Glomerular visceral epithelial cell (primary cell): ENCODE measurements at regions not wholly inside any gene's neighbourhood (a gene's known extent, or its start where the extent isn't known, plus 50 kb on each side); places are given as distances from the start of the nearest gene placed in this dataset.
"Not testable (repeated sequence)": the region's sequence is repeated elsewhere in the genome, so short reads cannot be mapped to it uniquely, and the experiment has no call there.

ENCODE experiments used
- DNase-seq: peaks from one replicate; pipeline ENCODE4 v3.0.0-alpha.2; 2016; ENCODE audit errors: extremely low spot score

DNA sequence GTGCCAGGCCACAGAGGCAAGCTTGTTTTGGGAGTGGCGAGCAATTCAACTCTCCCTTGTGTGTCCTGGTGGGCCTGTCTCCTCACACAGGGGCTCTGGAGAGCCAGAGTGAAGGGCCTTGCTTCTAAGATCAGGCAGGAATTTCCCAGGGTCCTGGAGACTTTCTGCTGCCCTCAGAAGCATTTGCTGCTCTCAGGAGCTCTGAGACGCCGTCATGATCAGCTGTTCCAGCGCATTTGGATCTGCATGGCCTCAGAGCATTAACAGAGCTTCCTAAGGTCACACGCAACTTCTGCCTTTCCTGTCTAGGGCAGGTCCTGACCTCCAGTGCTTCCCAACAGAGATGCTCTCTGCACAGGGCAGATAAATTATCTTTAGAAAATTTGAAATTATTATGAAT lies 52.2 kb upstream of the C10orf90 start:
- no peak for DNase-seq

DNA sequence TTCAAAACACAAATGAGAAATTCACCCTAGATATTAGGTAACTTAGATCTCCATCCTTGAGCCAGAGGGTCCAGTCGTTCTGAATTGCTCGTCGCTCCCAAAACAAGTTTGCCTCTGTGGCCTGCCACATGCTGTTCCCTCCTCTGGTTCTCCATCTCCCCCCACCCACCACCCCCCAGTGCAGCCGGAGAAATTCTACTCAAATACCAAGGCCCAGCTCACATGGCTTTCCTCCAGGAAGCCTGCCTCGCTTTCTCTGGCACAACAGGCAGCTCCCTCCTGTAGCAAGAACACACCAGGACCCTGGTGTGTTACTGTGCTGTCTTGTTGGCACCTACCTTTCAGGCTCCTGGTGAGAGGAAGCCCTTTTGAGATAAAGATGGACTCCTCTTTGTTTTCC lies 52.7 kb upstream of the C10orf90 start:
- DNase-seq, result no peak

DNA sequence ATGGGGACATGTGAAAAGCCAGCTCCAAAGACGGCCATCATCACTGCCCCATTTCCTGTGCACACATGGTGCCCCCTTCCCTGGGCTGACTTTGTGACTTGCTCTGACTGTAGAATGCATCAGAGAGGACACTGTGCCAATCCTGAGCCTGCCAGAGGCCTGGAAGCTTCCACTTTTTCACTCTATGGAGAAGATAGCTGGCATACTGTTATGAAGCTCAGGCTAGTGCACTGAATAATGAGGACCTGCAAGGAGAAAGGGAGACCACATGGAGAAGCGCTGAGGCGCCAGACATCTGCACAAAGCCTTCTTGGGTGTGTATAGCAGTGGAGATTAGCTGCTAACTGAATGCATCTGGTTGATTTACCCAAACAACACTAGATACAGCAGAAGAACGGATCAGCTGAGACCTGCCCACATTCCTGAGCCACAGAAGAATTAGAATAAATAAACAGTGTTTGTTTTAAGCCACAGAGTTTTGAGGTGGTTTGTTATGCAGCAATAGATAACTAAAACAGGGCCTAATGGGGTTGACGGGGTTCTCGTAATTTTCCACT lies 58.9 kb upstream of the C10orf90 start:
- DNase-seq, result no peak

DNA sequence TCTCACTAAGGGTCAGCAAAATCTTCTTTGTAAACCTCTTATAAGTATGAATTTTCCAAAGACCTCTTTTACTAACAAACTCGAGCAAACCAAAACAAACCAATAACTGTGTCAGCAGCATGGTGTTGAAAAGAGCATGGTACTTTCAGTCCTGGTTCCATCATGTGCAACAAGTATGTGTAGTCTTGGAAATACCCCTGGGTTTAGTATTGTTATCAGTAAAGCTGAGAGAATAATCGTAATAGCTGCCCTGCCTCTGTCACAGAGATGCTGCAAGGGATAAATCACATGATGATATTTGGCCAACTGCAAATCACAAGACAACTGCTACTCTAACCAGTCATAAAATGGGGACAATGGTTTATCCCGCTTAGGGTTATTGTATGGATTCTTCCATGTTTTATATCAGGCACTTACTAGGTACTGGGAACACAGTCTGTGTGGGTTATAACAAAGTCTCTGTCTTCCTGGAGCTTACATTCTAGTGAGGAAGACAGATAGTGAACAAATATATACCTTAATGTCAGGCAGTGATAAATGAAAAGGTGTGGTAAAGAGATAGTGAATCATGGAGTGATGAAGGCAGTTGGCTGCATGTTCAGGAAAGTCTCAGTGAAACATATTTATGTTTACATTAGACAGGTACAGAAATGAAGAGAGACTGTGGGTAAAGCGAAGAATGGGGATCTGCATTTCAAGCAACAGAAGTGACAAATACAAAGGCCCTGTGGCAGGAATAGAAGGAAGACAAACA lies 60.5 kb upstream of the C10orf90 start:
- DNase-seq, result no peak

DNA sequence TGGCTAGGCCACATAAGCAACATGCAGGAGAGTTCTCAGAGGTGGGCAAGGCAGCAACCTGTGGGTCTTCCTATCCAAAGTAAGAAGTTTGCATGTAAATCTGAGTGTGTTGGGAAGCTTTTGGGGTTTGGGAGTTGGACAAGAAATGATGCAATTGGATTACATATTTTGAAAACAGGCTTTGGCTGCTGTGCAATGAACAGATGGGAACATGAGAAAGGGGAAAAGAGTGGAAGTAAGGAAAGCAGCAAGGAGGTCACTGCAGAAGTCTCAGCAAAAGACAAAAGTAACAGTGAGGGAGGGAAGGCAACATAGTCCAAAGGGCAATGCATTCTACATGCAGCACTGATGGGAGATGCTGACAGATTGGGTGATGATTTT lies 61.1 kb upstream of the C10orf90 start:
- no peak for DNase-seq

DNA sequence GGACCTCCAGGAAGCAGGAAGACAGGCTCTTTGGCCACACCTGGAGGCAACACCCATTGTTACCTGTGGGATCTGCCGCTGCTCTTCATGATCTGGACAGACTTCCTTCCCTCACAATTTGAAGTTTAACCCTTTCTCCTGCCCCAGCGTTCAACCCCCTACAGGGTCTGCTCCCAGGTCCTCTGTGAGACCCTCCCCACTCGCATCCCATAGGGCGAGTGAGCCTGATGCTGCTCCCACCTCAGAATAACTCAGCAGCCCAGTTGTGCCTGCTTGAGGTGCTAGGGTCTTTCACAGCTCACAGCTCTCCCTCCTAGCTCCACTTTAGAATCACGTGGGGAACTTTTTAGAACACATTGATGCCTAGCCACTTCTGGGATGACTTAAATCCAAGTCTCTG lies 61.8 kb upstream of the C10orf90 start:
- DNase-seq, result no peak

DNA sequence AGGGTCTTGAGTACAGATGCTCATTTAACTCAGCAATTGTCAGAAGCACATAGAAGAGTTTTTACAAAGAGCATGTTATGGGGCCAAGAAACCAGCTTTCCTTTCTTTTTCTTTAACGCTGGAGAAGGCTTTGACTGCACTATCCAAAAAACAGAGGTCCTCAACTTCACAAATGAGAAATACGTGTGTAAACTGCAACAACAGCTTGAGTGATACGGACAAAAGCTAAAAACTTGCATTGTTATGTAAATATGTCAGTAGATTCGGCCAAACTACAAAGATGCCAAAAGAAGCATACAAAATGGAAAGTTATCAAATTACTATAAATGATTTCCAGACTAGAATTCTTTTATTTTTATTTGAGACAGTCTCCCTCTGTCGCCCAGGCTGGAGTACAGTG lies 62.4 kb upstream of the C10orf90 start:
- no peak for DNase-seq

DNA sequence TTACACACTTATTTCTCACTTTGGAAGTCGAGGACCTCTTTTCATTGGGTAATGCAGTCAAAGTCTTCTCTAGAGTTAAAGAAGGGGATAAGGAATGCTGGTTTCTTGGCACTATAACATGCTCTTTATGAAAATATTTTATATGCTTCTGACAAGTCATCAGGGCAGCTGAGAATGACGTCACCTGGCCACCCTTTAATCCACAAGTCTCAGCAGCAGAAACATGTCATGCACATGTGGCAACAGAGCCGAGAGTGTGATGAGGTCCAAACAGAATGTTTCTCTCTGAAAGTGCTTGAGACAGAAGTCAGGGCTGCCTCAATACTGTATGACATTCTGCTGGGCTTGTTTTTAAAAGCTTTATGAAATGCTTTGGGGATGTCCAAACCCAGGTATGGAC lies 63.5 kb upstream of the C10orf90 start:
- DNase-seq, result no peak

DNA sequence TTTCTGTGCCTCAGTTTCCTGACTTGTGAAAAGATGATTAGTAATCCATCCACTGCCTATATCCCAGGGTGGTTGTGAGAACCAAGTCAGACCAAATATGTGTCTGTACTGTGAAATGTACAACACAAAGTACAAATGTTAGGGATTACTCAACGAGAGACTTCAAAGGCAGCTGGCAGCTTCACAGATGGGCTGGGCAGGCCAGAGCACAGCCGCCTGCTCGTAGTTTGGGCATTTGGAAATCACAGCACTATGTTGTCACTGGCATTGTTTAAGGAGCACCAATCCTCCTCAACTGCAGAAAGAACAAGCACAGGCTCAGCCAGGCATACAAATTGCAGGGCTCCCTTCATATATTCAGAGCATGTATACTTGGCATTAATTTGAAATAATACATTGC lies 64.5 kb upstream of the C10orf90 start:
- DNase-seq, result no peak

DNA sequence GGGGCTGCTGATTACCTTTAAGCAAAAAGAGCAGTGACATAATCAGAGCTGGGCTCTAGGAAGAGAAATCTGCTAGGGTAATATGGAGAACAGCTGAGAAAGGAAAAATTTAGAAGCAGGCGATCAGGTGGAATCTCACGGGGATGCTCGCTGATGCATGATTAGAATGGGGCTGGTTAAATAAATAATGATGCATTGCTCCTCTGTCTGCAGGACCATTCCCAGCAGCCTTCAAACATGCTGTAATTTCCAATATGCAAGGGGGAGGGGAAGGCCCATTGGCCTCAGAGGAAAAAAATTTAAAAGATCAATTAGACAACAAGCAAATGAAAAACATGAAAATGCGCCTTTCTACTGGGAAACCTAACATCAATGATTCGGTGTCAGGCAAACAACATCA lies 65.6 kb upstream of the C10orf90 start:
- DNase-seq, result no peak

DNA sequence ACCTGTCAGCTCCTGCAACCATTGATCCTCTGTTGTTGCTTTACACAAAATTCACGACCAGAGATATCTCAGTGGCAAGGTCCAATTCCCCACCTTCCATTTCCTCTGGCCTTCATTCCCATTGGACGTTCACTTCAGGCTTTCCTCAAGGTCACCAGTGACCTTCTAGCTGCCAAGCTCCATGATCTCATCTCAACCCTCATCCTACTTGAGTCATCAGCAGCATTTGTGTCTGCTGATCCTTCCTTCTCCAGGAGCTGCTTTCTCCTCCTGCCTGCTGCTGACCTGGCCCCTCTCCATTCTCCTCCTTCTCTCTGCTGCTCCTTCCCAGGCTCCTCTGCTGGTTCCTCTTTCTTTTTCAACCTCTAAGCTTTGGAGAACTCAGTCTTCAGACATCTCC lies 66.2 kb upstream of the C10orf90 start:
- no peak for DNase-seq

DNA sequence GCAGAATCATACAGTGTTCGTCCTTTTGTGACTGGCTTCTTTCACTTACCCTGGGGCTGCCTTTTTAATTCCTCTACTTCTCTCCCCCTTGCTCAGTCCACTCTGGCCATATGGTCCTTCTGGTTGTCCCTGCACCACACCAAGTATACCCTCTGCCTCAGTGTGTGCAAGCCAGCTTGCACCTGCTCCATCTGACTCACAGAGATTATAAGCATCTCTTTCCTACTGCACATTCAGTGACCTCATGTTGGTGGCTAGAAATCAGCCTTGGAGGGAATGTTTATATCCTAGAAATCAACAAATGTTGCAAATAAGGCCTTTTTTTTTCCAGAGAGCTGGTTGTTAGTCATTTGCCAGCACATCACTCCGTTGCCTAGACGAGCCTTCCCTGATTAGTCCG lies 67.5 kb upstream of the C10orf90 start:
- DNase-seq, result no peak

DNA sequence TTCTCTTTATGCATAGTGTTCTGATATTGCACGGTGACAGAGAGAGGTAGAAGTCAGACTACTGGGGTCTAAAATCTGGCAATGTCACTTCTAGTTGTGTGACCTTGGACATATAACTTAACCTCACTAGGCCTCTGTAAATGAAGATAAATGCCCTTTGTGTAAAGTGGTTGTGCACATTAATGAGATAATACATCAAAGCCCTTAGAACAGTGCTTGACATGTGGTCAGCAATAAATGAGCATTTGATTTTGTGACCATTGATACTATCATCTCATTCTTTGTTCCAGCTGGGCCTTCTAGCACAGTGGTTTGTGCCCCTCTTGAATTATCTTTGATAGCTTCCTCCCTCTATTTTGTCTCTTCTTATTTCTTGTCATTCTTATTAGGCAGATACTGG lies 74.1 kb upstream of the C10orf90 start:
- no peak for DNase-seq

DNA sequence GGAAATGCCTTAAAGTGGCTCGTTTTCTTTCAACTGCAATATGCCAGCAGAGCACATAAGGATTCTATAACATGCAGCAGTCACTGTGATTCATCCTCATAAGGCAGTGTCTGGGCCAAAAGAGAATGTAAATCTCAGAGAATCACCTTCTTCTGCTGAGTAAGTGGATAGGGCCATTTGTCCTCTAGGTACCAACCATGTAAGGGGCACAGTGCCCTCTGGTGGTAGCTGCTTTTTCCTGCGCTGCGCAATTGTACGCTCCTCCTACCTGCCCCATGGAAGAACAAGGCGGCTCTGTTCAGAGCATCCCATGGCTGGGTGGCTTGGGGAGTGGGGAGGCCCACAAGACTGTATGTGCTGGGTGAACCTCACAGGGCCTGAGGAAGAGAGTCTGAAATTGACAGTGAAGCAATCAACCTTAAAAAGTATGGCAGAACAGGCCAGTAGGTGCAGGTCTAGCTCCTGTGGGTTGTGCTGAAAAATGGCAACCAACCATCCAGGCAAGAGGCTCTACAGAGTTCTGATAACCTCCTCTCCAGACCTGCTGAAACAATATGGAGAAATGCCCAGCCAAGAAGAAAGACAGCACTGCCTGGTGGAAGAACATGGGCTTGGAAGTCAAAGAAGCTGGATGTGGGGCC lies 78.6 kb upstream of the C10orf90 start:
- DNase-seq, result peak; percentile 76

DNA sequence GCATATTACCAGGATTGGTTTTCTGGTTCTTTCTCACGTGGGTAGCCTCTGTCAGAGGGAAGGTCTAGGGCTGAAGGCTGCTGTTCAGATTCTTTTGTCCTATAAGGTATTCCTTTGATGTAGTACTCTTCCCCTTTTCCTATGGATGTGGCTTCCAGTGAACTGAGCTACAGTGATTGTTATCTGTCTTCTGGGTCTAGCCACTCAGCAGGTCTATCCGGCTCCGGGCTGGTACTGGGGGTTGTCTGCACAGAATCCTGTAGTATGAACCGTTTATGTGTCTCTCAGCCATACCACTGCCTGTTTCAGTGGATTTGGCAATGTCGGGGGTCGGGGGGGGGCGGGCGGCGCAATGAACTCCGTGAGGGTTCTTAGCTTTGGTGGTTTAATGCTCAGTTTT lies 84.5 kb upstream of the C10orf90 start:
- no peak for DNase-seq

DNA sequence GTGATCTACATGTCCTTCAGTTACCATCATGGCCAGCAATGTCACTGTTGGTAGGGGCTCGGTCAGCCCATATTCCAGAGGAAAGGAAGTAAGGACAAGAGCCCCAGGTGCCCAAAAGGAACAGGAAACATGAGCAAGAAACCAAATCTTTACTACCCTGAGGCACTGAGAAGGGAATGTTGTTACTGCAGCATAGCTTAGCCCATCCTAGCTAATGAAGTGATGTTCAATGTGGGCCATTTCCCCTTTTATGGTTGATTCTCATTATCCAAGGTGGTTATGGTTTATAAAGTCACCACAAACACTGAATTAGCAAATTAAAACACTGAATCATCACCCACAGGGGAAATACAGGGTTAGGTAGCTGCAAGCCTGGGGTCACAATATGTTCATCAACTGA lies 88.4 kb upstream of the C10orf90 start:
- no peak for DNase-seq

DNA sequence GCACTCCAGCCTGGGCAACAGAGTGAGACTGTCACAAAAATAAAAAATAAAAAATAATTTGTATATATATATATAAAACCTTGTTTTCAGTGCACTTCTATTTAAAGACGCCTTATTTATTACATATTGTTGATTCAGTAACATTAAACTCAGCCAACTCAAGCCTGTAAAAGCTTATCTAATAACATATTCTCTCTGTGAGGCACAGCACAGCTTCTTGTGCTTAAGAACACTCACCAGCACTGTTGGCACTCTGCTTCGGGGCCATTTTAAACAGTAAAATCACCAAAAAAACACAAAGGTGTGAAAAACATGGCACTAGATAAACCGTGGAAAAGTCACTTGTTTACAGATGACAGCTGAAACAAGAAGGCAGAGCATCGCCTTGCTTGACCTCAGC lies 89.0 kb upstream of the C10orf90 start:
- no peak for DNase-seq

DNA sequence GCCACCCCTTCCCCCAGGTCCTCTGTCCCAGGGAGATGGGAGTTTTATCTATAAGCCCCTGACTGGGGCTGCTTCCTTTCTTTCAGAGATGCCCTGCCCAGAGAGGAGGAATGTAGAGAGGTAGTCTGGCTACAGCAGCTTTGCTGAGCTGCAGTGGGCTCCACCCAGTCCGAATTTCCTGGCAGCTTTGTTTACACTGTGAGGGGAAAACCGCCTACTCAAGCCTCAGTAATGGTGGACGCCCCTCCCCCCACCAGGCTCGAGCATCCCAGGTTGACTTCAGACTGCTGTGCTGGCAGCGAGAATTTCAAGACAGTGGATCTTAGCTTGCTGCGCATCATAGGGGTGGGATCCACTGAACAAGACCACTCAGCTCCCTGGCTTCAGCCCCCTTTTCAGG lies 96.2 kb upstream of the C10orf90 start:
- DNase-seq, result not testable (repeated sequence)

DNA sequence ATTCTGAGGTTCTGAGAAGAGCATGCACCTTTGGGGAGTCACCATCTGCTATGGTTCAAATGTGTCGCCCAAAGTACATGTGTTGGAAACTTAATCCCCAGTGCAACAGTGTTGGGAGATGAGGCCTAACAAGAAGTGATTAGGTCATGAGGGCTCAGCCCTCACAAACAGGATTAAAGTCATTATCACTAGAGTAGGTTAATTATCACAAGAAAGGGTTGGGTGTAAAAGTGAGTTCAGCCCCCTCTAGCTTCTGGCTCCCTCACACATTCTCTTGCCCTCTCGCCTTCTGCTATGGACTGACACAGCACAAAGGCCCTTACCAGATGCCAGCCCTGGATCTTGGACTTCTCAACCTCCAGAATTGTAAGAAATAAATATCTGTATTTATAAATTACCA lies 100.3 kb upstream of the C10orf90 start:
- no peak for DNase-seq

DNA sequence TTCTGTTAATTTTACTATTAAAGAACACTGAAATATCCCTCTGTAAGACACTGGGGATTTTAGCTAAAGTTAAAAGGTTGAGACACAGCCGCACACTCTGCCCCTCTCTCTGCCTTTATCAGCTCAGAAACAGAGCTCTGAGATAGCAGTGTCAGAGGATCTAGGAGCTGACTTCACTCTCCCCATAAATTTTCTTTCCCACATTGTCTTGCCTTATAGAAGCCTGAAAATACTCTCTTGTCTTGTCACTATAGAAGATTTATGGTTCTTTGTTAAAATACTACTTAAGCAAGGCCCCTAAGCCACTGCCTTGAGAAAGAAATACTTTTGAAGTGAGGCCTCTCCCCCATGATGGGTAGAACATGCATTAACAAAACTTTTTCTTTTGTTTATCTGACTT lies 105.7 kb upstream of the C10orf90 start:
- no peak for DNase-seq

DNA sequence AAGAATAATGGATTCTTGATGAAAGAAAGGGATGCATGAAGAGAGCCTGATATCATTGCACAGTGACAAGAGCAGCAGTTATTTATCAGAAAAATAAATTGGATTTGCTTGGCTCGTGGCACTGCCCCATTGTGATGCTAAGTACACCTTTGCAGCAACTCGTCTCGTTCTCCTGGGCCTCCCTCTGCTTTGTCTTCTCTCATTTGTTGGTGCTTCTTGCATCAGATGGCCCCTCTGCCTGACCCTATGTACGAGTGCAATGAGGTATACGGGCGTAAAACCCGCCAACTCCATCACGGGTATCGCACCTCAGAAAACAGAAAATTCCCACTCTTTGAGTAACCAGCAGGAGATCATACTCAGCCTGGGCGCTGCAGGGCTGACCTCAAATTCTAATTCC lies 107.2 kb upstream of the C10orf90 start:
- no peak for DNase-seq

DNA sequence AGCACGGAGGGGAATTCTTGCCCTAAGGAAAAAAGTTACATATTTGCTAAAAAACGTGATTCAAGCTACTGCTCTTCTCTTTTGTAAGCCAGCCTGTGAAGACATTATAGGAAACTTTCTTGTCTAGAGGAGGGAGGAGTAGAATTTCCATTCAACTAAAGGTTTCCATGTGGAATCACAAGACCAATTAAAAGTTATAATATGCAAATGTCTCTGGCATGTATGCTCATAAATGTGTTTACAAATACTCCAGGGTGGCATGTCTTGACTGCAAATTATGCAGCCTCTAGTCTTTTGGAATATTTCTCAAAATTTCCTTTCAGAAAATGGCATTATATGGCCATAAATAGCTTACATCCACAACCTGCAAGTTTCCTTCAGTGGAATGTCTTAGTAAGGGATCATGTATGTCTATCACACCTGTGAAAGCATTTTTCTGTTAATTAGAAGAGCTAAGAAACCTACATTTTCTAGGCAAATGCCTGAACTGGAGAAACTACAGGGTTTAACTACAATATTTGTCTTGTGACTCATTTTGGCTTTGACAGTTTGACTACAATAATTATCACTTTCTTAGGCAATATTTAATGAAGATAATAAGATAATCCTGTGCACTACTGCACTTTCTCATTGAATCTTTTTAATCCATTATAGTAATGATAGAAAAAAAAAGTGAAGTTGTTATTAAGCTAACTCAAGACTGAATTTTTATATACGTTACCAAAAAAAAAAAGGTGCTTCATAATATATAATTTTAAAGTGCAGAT lies 111.1 kb upstream of the C10orf90 start:
- no peak for DNase-seq
